OCI-LY3 (cell line): ENCODE measurements at regions not wholly inside any gene's neighbourhood (a gene's known extent, or its start where the extent isn't known, plus 50 kb on each side); places are given as distances from the start of the nearest gene placed in this dataset.

Experiments
- H2AFZ ChIP-seq: fragments of 200-600, 300-600 bp; shearing (Covaris generic); 2 replicates; pipeline ENCODE4 v1.6.0; 2014; ENCODE audit warnings: antibody characterized with exemption, low read depth, low read length
- H3K27ac ChIP-seq: fragments of 200-600, 300-600 bp; sonication (generic); 2 replicates; pipeline ENCODE4 v1.5.1; 2014; ENCODE audit warnings: mild to moderate bottlenecking, low read length, moderate library complexity, mixed read lengths
- H3K27me3 ChIP-seq: fragments of 200-600, 300-600 bp; sonication (generic); 2 replicates; pipeline ENCODE4 v1.6.1; 2014; ENCODE audit warnings: low read depth, low read length, mixed read lengths
- H3K36me3 ChIP-seq: fragments of 200-600, 300-600 bp; sonication (generic); replicated peaks from 2 replicates; pipeline ENCODE3; 2014; ENCODE audit warnings: low read depth, low read length, mixed read lengths
- H3K4me1 ChIP-seq: fragments of 300-600, 200-600 bp; sonication (generic); 2 replicates; pipeline ENCODE4 v1.6.1; 2014; ENCODE audit warnings: low read length, mixed read lengths
- H3K4me2 ChIP-seq: fragments of 200-600, 300-600 bp; sonication (generic); 2 replicates; pipeline ENCODE4 v1.6.1; 2014; ENCODE audit warnings: low read length, mixed read lengths
- H3K4me3 ChIP-seq: fragments of 300-600, 200-600 bp; sonication (generic); 2 replicates; pipeline ENCODE4 v1.5.1; 2014; ENCODE audit warnings: antibody characterized with exemption, mild to moderate bottlenecking, low read length, moderate library complexity
- H3K79me2 ChIP-seq: fragments of 300-600, 200-600 bp; shearing (Covaris generic); 2 replicates; pipeline ENCODE4 v1.6.1; 2014; ENCODE audit warnings: mild to moderate bottlenecking, low read length, mixed read lengths
- H3K9ac ChIP-seq: fragments of 300-600, 200-600 bp; shearing (Covaris generic); 2 replicates; pipeline ENCODE4 v1.6.0; 2014; ENCODE audit warnings: mild to moderate bottlenecking, low read length, moderate library complexity
- H3K9me3 ChIP-seq: fragments of 200-600, 300-600 bp; shearing (Covaris generic); 2 replicates; pipeline ENCODE4 v1.6.1; 2014; ENCODE audit warnings: low read length, mixed read lengths; ENCODE audit not compliant: insufficient read depth
- H4K20me1 ChIP-seq: fragments of 200-600, 300-600 bp; sonication (generic); 2 replicates; pipeline ENCODE4 v1.6.1; 2016; ENCODE audit warnings: low read length, mixed read lengths; ENCODE audit not compliant: insufficient read depth
- CTCF ChIP-seq: fragments of 200-600, 300-600 bp; sonication (generic); IDR thresholded peaks from 2 replicates; pipeline ENCODE4 v1.5.1; 2014; ENCODE audit warnings: antibody characterized with exemption, low read length, low read depth
- EZH2phosphoT487 ChIP-seq: fragments of 200-600 bp; shearing (Covaris generic); IDR thresholded peaks from 2 replicates; pipeline ENCODE4 v1.6.1; 2018; ENCODE audit warnings: antibody characterized with exemption, mixed run types, low read depth

GRCh38 chr14:65200454-65200853, 98.1 kb upstream of the MAX start:
- Histone ChIP-seq H3K27me3 (peaks cover 87% of the 10 kb centered on the region), H3K4me1 (peaks cover 20% of the 10 kb centered on the region), H2AFZ (no peak overlapping the region)

GRCh38 chr14:65203574-65203973, 101.3 kb upstream of the MAX start:
- Histone ChIP-seq H3K9ac (no peak overlapping the region), H3K79me2 (no peaks in the 10 kb centered on the region), H4K20me1 (peaks cover 12% of the 10 kb centered on the region), H3K4me3 (no peak overlapping the region), H3K27ac (no peak overlapping the region), H3K36me3 (no peaks in the 10 kb centered on the region), H3K9me3 (peaks cover 5% of the 10 kb centered on the region; the same call in 1 of the 2 replicates), H3K4me1 (peaks cover 43% of the 10 kb centered on the region), H2AFZ (no peak overlapping the region), H3K4me2 (no peak overlapping the region), H3K27me3 (peaks cover 66% of the 10 kb centered on the region)
- TF ChIP-seq EZH2phosphoT487, result no peak
- no peak for TF ChIP-seq CTCF

More at GRCh38 chr14:65200454-65200853, 98.1 kb upstream of the MAX start:
- no peak overlapping the region for H3K4me2 ChIP-seq
- no peak overlapping the region for H3K9ac ChIP-seq
- H4K20me1 ChIP-seq, result no peaks in the 10 kb centered on the region
- H3K36me3 ChIP-seq, result no peaks in the 10 kb centered on the region
- TF ChIP-seq CTCF (no peak), EZH2phosphoT487 (no peak)
- H3K9me3 ChIP-seq, result no peaks in the 10 kb centered on the region
- no peaks in the 10 kb centered on the region for H3K79me2 ChIP-seq
- no peak overlapping the region for H3K27ac ChIP-seq
- H3K4me3 ChIP-seq, result no peak overlapping the region

GRCh38 chr14:65204056-65204455, 101.7 kb upstream of the MAX start:
- Histone ChIP-seq H3K4me3 (no peak overlapping the region), H4K20me1 (peaks cover 12% of the 10 kb centered on the region), H3K27ac (no peak overlapping the region), H3K4me2 (0 out of 2 replicates have a peak overlapping the region, but pooled peaks have one; percentile 97), H3K9ac (no peak overlapping the region), H3K9me3 (peaks cover 5% of the 10 kb centered on the region; the same call in 1 of the 2 replicates), H3K79me2 (no peaks in the 10 kb centered on the region), H3K4me1 (peaks cover 45% of the 10 kb centered on the region), H2AFZ (no peak overlapping the region), H3K27me3 (peaks cover 66% of the 10 kb centered on the region), H3K36me3 (no peaks in the 10 kb centered on the region)
- TF ChIP-seq CTCF (no peak), EZH2phosphoT487 (no peak)

GRCh38 chr14:65206078-65206447, 103.7 kb upstream of the MAX start:
- H3K27ac ChIP-seq, result peak overlapping the region; percentile 91
- no peak overlapping the region for H2AFZ ChIP-seq
- H3K4me1 ChIP-seq, result peaks cover 64% of the 10 kb centered on the region
- H3K9me3 ChIP-seq, result peaks cover 5% of the 10 kb centered on the region; the same call in 1 of the 2 replicates
- peaks cover 19% of the 10 kb centered on the region for H4K20me1 ChIP-seq
- H3K4me3 ChIP-seq, result peak overlapping the region; percentile 65
- no peaks in the 10 kb centered on the region for H3K79me2 ChIP-seq
- H3K36me3 ChIP-seq, result no peaks in the 10 kb centered on the region
- peak overlapping the region; percentile 97 for H3K4me2 ChIP-seq
- peaks cover 67% of the 10 kb centered on the region for H3K27me3 ChIP-seq
- TF ChIP-seq EZH2phosphoT487 (no peak), CTCF (no peak)
- H3K9ac ChIP-seq, result peak overlapping the region; percentile 43
